GM12878 (cell line): ENCODE measurements at regions not wholly inside any gene's neighbourhood (a gene's known extent, or its start where the extent isn't known, plus 50 kb on each side); places are given as distances from the start of the nearest gene placed in this dataset.

Experiments
- EP300 ChIP-seq, 2 experiments: fragments of 150-350 bp in 1 of 2; IDR thresholded peaks; 2 replicates each; pipeline ENCODE4 v1.6.1; 2011 to 2012; ENCODE audit warnings: low read depth in 2 of 2, low read length in 2 of 2, borderline replicate concordance in 1 of 2, improper control_type of control experiment in 1 of 2, inconsistent platforms in 1 of 2; ENCODE audit not compliant: control insufficient read depth in 1 of 2
- EZH2 ChIP-seq: IDR thresholded peaks from 2 replicates; pipeline ENCODE4 v1.6.1; 2012; ENCODE audit warnings: low read depth, mild to moderate bottlenecking, control low read depth, inconsistent platforms, low read length, borderline replicate concordance; ENCODE audit not compliant: control insufficient read depth
- POLR2A ChIP-seq: IDR thresholded peaks from 2 replicates; pipeline ENCODE4 v1.6.1; 2011; ENCODE audit warnings: low read depth, mild to moderate bottlenecking, low read length
- SREBF2 ChIP-seq: IDR thresholded peaks from 2 replicates; pipeline ENCODE4 v1.6.1; 2012; ENCODE audit warnings: mild to moderate bottlenecking, low read length
- SUPT20H ChIP-seq: IDR thresholded peaks from 2 replicates; pipeline ENCODE4 v1.6.1; 2011; ENCODE audit warnings: low read depth, mild to moderate bottlenecking, low read length, moderate library complexity, borderline replicate concordance; ENCODE audit not compliant: control insufficient read depth
- TAF1 ChIP-seq: IDR thresholded peaks from 2 replicates; pipeline ENCODE4 v1.6.1; 2011; ENCODE audit warnings: mild to moderate bottlenecking, low read depth, low read length, borderline replicate concordance
- ZNF217 ChIP-seq: fragments of 450-650 bp; IDR thresholded peaks from 2 replicates; pipeline ENCODE4 v1.6.1; 2017; ENCODE audit warnings: antibody characterized with exemption, mild to moderate bottlenecking
- TF ChIP-seq, protein P1 (sequence below): fragments of 450-650 bp; conservative IDR thresholded peaks from 2 replicates; pipeline ENCODE4 v1.6.1; 2017; ENCODE audit warnings: mild to moderate bottlenecking, moderate library complexity
- TF ChIP-seq, protein P2 (sequence below), 3 experiments: IDR thresholded peaks in 2 of 3; conservative IDR thresholded peaks in 1 of 3; 2 replicates each; pipeline ENCODE4 v1.5.1; 2011; ENCODE audit warnings: low read depth in 3 of 3, low read length in 3 of 3, mild to moderate bottlenecking in 3 of 3, control low read depth in 2 of 3, moderate library complexity in 2 of 3, inconsistent platforms in 1 of 3, mixed read lengths in 1 of 3; ENCODE audit not compliant: control insufficient read depth in 2 of 3, insufficient read depth in 1 of 3; ENCODE audit errors: extremely low read depth in 1 of 3
- TF ChIP-seq, protein P3 (sequence below): fragments of 450-650 bp; formaldehyde crosslinking; IDR thresholded peaks from 2 replicates; pipeline ENCODE4 v1.4.0; 2022; ENCODE audit warnings: mild to moderate bottlenecking, moderate library complexity
- TF ChIP-seq, protein P4 (sequence below): IDR thresholded peaks from 2 replicates; pipeline ENCODE4 v1.6.1; 2012; ENCODE audit warnings: mild to moderate bottlenecking, low read depth, low read length
- TF ChIP-seq, protein P5 (sequence below): fragments of 450-650 bp; IDR thresholded peaks from 2 replicates; pipeline ENCODE4 v1.6.1; 2017; ENCODE audit warnings: mild to moderate bottlenecking, low read depth, inconsistent platforms; ENCODE audit not compliant: poor library complexity, severe bottlenecking
- TF ChIP-seq, protein P6 (sequence below): fragments of 450-650 bp; IDR thresholded peaks from 2 replicates; pipeline ENCODE4 v1.6.1; 2016; ENCODE audit warnings: mild to moderate bottlenecking

DNA sequence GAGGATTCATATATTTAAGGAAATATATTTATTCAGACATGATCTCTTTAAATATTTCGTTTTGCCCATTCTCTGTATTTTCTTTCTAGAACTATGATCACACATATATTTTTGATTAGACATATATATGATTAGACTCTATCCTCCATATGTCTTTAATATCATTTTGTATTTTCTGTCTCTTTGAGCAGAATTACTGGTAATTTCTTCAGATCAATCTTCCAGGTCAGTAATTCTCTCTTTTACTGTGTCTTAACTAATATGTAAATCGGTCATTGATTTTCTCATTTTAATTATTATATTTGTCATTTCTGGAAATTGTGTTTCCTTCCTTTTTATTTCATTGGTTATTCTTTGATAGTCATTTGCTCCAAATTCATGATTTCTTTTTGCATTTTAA is 586.2 kb downstream of the NR2F2 start:
- no peak for TF ChIP-seq SUPT20H
- no peak for TF ChIP-seq POLR2A
- TF ChIP-seq, protein P1, sequence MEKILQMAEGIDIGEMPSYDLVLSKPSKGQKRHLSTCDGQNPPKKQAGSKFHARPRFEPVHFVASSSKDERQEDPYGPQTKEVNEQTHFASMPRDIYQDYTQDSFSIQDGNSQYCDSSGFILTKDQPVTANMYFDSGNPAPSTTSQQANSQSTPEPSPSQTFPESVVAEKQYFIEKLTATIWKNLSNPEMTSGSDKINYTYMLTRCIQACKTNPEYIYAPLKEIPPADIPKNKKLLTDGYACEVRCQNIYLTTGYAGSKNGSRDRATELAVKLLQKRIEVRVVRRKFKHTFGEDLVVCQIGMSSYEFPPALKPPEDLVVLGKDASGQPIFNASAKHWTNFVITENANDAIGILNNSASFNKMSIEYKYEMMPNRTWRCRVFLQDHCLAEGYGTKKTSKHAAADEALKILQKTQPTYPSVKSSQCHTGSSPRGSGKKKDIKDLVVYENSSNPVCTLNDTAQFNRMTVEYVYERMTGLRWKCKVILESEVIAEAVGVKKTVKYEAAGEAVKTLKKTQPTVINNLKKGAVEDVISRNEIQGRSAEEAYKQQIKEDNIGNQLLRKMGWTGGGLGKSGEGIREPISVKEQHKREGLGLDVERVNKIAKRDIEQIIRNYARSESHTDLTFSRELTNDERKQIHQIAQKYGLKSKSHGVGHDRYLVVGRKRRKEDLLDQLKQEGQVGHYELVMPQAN = no peak
- TF ChIP-seq, protein P2, sequence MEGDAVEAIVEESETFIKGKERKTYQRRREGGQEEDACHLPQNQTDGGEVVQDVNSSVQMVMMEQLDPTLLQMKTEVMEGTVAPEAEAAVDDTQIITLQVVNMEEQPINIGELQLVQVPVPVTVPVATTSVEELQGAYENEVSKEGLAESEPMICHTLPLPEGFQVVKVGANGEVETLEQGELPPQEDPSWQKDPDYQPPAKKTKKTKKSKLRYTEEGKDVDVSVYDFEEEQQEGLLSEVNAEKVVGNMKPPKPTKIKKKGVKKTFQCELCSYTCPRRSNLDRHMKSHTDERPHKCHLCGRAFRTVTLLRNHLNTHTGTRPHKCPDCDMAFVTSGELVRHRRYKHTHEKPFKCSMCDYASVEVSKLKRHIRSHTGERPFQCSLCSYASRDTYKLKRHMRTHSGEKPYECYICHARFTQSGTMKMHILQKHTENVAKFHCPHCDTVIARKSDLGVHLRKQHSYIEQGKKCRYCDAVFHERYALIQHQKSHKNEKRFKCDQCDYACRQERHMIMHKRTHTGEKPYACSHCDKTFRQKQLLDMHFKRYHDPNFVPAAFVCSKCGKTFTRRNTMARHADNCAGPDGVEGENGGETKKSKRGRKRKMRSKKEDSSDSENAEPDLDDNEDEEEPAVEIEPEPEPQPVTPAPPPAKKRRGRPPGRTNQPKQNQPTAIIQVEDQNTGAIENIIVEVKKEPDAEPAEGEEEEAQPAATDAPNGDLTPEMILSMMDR (IDR thresholded peaks at IDR 0.05 in 2 of 3, conservative IDR thresholded peaks at IDR 0.05 in 1 of 3; ENCODE audit: control insufficient read depth in 2 of 3, extremely low read depth in 1 of 3, insufficient read depth in 1 of 3, low read depth in 3 of 3, low read length in 3 of 3) = no peak
- TF ChIP-seq, protein P3, sequence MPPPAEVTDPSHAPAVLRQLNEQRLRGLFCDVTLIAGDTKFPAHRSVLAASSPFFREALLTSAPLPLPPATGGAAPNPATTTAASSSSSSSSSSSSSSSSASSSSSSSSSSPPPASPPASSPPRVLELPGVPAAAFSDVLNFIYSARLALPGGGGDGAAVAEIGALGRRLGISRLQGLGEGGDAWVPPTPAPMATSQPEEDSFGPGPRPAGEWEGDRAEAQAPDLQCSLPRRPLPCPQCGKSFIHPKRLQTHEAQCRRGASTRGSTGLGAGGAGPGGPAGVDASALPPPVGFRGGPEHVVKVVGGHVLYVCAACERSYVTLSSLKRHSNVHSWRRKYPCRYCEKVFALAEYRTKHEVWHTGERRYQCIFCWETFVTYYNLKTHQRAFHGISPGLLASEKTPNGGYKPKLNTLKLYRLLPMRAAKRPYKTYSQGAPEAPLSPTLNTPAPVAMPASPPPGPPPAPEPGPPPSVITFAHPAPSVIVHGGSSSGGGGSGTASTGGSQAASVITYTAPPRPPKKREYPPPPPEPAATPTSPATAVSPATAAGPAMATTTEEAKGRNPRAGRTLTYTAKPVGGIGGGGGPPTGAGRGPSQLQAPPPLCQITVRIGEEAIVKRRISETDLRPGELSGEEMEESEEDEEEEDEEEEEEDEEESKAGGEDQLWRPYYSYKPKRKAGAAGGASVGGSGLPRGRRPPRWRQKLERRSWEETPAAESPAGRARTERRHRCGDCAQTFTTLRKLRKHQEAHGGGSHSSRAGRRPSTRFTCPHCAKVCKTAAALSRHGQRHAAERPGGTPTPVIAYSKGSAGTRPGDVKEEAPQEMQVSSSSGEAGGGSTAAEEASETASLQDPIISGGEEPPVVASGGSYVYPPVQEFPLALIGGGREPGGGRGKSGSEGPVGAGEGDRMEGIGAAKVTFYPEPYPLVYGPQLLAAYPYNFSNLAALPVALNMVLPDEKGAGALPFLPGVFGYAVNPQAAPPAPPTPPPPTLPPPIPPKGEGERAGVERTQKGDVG = no peak
- TF ChIP-seq, protein P4, sequence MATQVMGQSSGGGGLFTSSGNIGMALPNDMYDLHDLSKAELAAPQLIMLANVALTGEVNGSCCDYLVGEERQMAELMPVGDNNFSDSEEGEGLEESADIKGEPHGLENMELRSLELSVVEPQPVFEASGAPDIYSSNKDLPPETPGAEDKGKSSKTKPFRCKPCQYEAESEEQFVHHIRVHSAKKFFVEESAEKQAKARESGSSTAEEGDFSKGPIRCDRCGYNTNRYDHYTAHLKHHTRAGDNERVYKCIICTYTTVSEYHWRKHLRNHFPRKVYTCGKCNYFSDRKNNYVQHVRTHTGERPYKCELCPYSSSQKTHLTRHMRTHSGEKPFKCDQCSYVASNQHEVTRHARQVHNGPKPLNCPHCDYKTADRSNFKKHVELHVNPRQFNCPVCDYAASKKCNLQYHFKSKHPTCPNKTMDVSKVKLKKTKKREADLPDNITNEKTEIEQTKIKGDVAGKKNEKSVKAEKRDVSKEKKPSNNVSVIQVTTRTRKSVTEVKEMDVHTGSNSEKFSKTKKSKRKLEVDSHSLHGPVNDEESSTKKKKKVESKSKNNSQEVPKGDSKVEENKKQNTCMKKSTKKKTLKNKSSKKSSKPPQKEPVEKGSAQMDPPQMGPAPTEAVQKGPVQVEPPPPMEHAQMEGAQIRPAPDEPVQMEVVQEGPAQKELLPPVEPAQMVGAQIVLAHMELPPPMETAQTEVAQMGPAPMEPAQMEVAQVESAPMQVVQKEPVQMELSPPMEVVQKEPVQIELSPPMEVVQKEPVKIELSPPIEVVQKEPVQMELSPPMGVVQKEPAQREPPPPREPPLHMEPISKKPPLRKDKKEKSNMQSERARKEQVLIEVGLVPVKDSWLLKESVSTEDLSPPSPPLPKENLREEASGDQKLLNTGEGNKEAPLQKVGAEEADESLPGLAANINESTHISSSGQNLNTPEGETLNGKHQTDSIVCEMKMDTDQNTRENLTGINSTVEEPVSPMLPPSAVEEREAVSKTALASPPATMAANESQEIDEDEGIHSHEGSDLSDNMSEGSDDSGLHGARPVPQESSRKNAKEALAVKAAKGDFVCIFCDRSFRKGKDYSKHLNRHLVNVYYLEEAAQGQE = no peak
- TF ChIP-seq TAF1 = no peak
- TF ChIP-seq EZH2 = no peak
- TF ChIP-seq, protein P5, sequence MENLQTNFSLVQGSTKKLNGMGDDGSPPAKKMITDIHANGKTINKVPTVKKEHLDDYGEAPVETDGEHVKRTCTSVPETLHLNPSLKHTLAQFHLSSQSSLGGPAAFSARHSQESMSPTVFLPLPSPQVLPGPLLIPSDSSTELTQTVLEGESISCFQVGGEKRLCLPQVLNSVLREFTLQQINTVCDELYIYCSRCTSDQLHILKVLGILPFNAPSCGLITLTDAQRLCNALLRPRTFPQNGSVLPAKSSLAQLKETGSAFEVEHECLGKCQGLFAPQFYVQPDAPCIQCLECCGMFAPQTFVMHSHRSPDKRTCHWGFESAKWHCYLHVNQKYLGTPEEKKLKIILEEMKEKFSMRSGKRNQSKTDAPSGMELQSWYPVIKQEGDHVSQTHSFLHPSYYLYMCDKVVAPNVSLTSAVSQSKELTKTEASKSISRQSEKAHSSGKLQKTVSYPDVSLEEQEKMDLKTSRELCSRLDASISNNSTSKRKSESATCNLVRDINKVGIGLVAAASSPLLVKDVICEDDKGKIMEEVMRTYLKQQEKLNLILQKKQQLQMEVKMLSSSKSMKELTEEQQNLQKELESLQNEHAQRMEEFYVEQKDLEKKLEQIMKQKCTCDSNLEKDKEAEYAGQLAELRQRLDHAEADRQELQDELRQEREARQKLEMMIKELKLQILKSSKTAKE = no peak
- no peak for TF ChIP-seq SREBF2
- TF ChIP-seq ZNF217 = no peak
- TF ChIP-seq, protein P6, sequence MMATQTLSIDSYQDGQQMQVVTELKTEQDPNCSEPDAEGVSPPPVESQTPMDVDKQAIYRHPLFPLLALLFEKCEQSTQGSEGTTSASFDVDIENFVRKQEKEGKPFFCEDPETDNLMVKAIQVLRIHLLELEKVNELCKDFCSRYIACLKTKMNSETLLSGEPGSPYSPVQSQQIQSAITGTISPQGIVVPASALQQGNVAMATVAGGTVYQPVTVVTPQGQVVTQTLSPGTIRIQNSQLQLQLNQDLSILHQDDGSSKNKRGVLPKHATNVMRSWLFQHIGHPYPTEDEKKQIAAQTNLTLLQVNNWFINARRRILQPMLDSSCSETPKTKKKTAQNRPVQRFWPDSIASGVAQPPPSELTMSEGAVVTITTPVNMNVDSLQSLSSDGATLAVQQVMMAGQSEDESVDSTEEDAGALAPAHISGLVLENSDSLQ = no peak
- TF ChIP-seq EP300 (IDR thresholded peaks at IDR 0.05; ENCODE audit: borderline replicate concordance in 1 of 2, control insufficient read depth in 1 of 2, low read depth in 2 of 2, low read length in 2 of 2) = no peak
